H9 (cell line): ENCODE measurements at regions not wholly inside any gene's neighbourhood (a gene's known extent, or its start where the extent isn't known, plus 50 kb on each side); places are given as distances from the start of the nearest gene placed in this dataset.

Source experiments
- DNase-seq: peaks from one replicate; pipeline ENCODE4 v3.0.0-alpha.2; 2017
- H2AFZ ChIP-seq: one replicate; pipeline ENCODE4 v1.6.1; 2013; ENCODE audit warnings: mild to moderate bottlenecking, low read length, control low read depth, moderate library complexity
- H2AK5ac ChIP-seq: 2 replicates; pipeline ENCODE4 v1.6.1; 2013; ENCODE audit warnings: low read length, control low read depth, mixed read lengths; ENCODE audit not compliant: insufficient read length
- H2BK120ac ChIP-seq: one replicate; pipeline ENCODE4 v1.6.1; 2013; ENCODE audit warnings: low read depth, mild to moderate bottlenecking, low read length, control low read depth, inconsistent platforms; ENCODE audit not compliant: poor library complexity, severe bottlenecking
- H2BK12ac ChIP-seq: 2 replicates; pipeline ENCODE4 v1.6.1; 2013; ENCODE audit warnings: low read length, control low read depth, mixed read lengths, low read depth; ENCODE audit not compliant: insufficient read length
- H2BK15ac ChIP-seq: 2 replicates; pipeline ENCODE4 v1.6.1; 2013; ENCODE audit warnings: low read depth, low read length, control low read depth
- H2BK20ac ChIP-seq: one replicate; pipeline ENCODE4 v1.6.1; 2013; ENCODE audit warnings: low read depth, mild to moderate bottlenecking, low read length, control low read depth, inconsistent platforms; ENCODE audit not compliant: poor library complexity, severe bottlenecking
- H2BK5ac ChIP-seq: 2 replicates; pipeline ENCODE4 v1.6.1; 2013; ENCODE audit warnings: low read length, control low read depth, mixed read lengths; ENCODE audit not compliant: insufficient read length
- H3K14ac ChIP-seq: 2 replicates; pipeline ENCODE4 v1.6.1; 2013; ENCODE audit warnings: low read length, control low read depth; ENCODE audit not compliant: insufficient read depth
- H3K18ac ChIP-seq: 2 replicates; pipeline ENCODE4 v1.6.1; 2013; ENCODE audit warnings: low read depth, mild to moderate bottlenecking, mixed read lengths, low read length, control low read depth; ENCODE audit not compliant: insufficient read length
- H3K23ac ChIP-seq: 2 replicates; pipeline ENCODE4 v1.6.1; 2013; ENCODE audit warnings: low read length, control low read depth, mixed read lengths, low read depth; ENCODE audit not compliant: insufficient read length
- H3K23me2 ChIP-seq: 2 replicates; pipeline ENCODE4 v1.6.1; 2013; ENCODE audit warnings: low read depth, mild to moderate bottlenecking, mixed read lengths, low read length, control low read depth; ENCODE audit not compliant: insufficient read length, poor library complexity, severe bottlenecking
- H3K27ac ChIP-seq: 2 replicates; pipeline ENCODE4 v1.5.1; 2013; ENCODE audit warnings: low read length, control low read depth, mixed read lengths, low read depth; ENCODE audit not compliant: insufficient read length
- H3K27me3 ChIP-seq: 2 replicates; pipeline ENCODE4 v1.6.1; 2013; ENCODE audit warnings: low read length, control low read depth, inconsistent platforms; ENCODE audit not compliant: insufficient read depth
- H3K4ac ChIP-seq: 2 replicates; pipeline ENCODE4 v1.6.1; 2013; ENCODE audit warnings: low read depth, mild to moderate bottlenecking, control low read depth, inconsistent platforms, low read length, moderate library complexity
- H3K4me1 ChIP-seq: 2 replicates; pipeline ENCODE4 v1.6.1; 2013; ENCODE audit warnings: low read length, control low read depth, inconsistent platforms; ENCODE audit not compliant: insufficient read depth
- H3K4me2 ChIP-seq: 2 replicates; pipeline ENCODE4 v1.6.1; 2013; ENCODE audit warnings: low read length, control low read depth, mixed read lengths; ENCODE audit not compliant: insufficient read length, insufficient read depth
- H3K56ac ChIP-seq: 2 replicates; pipeline ENCODE4 v1.6.1; 2013; ENCODE audit warnings: low read depth, mild to moderate bottlenecking, mixed read lengths, low read length, control low read depth; ENCODE audit not compliant: insufficient read length
- H3K79me1 ChIP-seq: 2 replicates; pipeline ENCODE4 v1.6.1; 2013; ENCODE audit warnings: low read depth, mild to moderate bottlenecking, moderate library complexity, low read length, control low read depth, inconsistent platforms; ENCODE audit not compliant: insufficient read depth, poor library complexity, severe bottlenecking
- H3K79me2 ChIP-seq: 2 replicates; pipeline ENCODE4 v1.6.1; 2013; ENCODE audit warnings: low read length, control low read depth, inconsistent platforms; ENCODE audit not compliant: insufficient read depth
- H3K9ac ChIP-seq: 2 replicates; pipeline ENCODE4 v1.6.1; 2013; ENCODE audit warnings: low read length, control low read depth, mixed read lengths; ENCODE audit not compliant: insufficient read length; ENCODE audit errors: extremely low read depth
- H3K9me3 ChIP-seq: one replicate; pipeline ENCODE4 v1.6.1; 2013; ENCODE audit warnings: low read depth, low read length, inconsistent platforms; ENCODE audit not compliant: control insufficient read depth
- H3T11ph ChIP-seq: one replicate; pipeline ENCODE4 v1.6.1; 2013; ENCODE audit warnings: mild to moderate bottlenecking, low read length, control low read depth, inconsistent platforms
- H4K20me1 ChIP-seq: one replicate; pipeline ENCODE4 v1.6.1; 2013; ENCODE audit not compliant: control insufficient read depth, insufficient read length, insufficient read depth
- H4K5ac ChIP-seq: 2 replicates; pipeline ENCODE4 v1.6.1; 2013; ENCODE audit warnings: low read depth, mild to moderate bottlenecking, mixed read lengths, low read length, control low read depth; ENCODE audit not compliant: insufficient read length
- H4K8ac ChIP-seq: replicated peaks from 2 replicates; pipeline ENCODE4 v1.6.1; 2013; ENCODE audit warnings: low read length, control low read depth, mixed read lengths, low read depth; ENCODE audit not compliant: insufficient read length
- H4K91ac ChIP-seq: 2 replicates; pipeline ENCODE4 v1.6.1; 2013; ENCODE audit warnings: low read depth, mild to moderate bottlenecking, moderate library complexity, mixed read lengths, low read length, control low read depth; ENCODE audit not compliant: insufficient read length
- H3K27ac Mint-ChIP-seq, 3 experiments: 2 replicates in 2 of 3; 3 replicates in 1 of 3; pipeline ENCODE4 v1.8.0; 2020 to 2021; ENCODE audit warnings: mixed read lengths in 3 of 3, mild to moderate bottlenecking in 1 of 3, moderate library complexity in 1 of 3
- H3K27me3 Mint-ChIP-seq: 2 replicates; pipeline ENCODE4 v1.8.0; 2021; ENCODE audit warnings: low read depth, mild to moderate bottlenecking, moderate library complexity, mixed read lengths
- H3K36me3 Mint-ChIP-seq, 3 experiments: 2 replicates in 2 of 3; 3 replicates in 1 of 3; pipeline ENCODE4 v1.8.0; 2020 to 2021; ENCODE audit warnings: low read depth in 3 of 3, mixed read lengths in 3 of 3; ENCODE audit not compliant: insufficient read depth in 1 of 3
- H3K4me1 Mint-ChIP-seq, 2 experiments: 2 replicates each; pipeline ENCODE4 v1.8.0; 2020; ENCODE audit warnings: mixed read lengths in 2 of 2
- H3K4me3 Mint-ChIP-seq, 2 experiments: 2 replicates in 1 of 2; 3 replicates in 1 of 2; pipeline ENCODE4 v1.8.0; 2020 to 2021; ENCODE audit warnings: mild to moderate bottlenecking in 2 of 2, mixed read lengths in 2 of 2, moderate library complexity in 1 of 2
- H3K9me3 Mint-ChIP-seq, 2 experiments: 2 replicates in 1 of 2; 3 replicates in 1 of 2; pipeline ENCODE4 v1.8.0; 2020; ENCODE audit warnings: mild to moderate bottlenecking in 2 of 2, mixed read lengths in 2 of 2, moderate library complexity in 1 of 2
- WGBS: extraction: QIAGEN DNeasy Blood & Tissue Kit; methylation state at CpG from one replicate; pipeline ENCODE4 v1.1.7; 2013; ENCODE audit warnings: missing lambda C conversion rate, low lambda C conversion rate, mixed read lengths; ENCODE audit not compliant: insufficient read length; ENCODE audit errors: extremely low coverage; 5-methylcytosine and 5-hydroxymethylcytosine counted together
- TF ChIP-seq, protein P1 (sequence below): fragments of 200-600 bp; sonication (generic); conservative IDR thresholded peaks from 3 replicates; pipeline ENCODE4 v1.8.0; 2021; ENCODE audit warnings: antibody characterized with exemption, mild to moderate bottlenecking

DNA sequence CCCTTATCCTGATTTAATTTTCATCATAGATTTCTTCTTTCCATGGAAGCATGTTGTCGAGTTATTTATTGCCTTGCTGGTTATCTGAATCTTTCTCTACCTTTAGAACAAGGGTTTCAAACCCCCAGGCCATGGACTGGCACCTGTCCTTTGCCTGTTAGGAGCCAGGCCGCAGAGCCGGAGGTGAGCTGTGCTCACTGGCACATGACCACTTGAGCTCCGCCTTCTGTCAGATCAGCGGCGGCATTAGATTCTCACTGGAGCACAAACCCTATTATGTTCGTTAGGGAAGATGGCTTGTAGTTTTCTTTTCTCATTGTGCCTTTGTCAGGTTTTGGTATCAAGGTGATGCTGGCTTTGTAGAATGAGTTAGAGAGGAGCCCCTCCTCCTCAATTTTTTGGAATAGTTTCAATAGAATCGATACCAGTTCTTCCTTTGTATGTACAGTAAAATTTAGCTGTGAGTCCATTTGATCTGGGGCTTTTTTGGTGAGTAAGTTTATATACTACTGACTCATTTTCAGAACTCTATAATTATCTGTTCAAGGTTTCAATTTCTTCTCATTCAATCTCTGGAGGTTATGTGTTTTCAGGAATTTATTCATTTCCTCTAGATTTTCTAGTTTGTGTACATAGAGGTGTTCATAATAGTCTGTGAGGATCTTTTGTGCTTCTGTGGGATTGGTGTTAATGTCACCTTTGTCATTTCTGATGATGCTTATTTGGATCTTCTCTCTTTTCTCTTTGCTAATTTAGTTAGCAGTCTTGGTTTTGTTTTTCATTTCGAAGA, 668.0 kb upstream of the FAM98A start:
- H4K8ac ChIP-seq: no peak overlapping the region
- H2BK15ac ChIP-seq: no peak overlapping the region
- no peaks in the 10 kb centered on the region for H3K27me3 ChIP-seq
- no peaks in the 10 kb centered on the region for H3K4me1 ChIP-seq
- H2AFZ ChIP-seq: no peak overlapping the region
- H3K18ac ChIP-seq: no peak overlapping the region
- H3K27ac Mint-ChIP-seq: no peak overlapping the region
- TF ChIP-seq, protein P1, sequence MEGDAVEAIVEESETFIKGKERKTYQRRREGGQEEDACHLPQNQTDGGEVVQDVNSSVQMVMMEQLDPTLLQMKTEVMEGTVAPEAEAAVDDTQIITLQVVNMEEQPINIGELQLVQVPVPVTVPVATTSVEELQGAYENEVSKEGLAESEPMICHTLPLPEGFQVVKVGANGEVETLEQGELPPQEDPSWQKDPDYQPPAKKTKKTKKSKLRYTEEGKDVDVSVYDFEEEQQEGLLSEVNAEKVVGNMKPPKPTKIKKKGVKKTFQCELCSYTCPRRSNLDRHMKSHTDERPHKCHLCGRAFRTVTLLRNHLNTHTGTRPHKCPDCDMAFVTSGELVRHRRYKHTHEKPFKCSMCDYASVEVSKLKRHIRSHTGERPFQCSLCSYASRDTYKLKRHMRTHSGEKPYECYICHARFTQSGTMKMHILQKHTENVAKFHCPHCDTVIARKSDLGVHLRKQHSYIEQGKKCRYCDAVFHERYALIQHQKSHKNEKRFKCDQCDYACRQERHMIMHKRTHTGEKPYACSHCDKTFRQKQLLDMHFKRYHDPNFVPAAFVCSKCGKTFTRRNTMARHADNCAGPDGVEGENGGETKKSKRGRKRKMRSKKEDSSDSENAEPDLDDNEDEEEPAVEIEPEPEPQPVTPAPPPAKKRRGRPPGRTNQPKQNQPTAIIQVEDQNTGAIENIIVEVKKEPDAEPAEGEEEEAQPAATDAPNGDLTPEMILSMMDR: no peak
- H3K27ac ChIP-seq: no peak overlapping the region
- H2BK5ac ChIP-seq: no peak overlapping the region
- H3K27me3 Mint-ChIP-seq: no peaks in the 10 kb centered on the region
- peak; percentile 27 for DNase-seq
- no CpG with 5 or more reads among the region's 9 CpGs for WGBS
- peaks cover 4 to 6% of the 10 kb centered on the region in 2 experiments; a peak in 3 of 4 replicates for H3K4me1 Mint-ChIP-seq
- H2BK12ac ChIP-seq: no peak overlapping the region
- no peak overlapping the region for H3K4ac ChIP-seq
- H3K9me3 ChIP-seq: no peaks in the 10 kb centered on the region
- no peak overlapping the region for H3K23ac ChIP-seq
- H2BK120ac ChIP-seq: no peak overlapping the region
- H3T11ph ChIP-seq: no peak overlapping the region
- no peaks in the 10 kb centered on the region for H3K23me2 ChIP-seq
- H3K9ac ChIP-seq: no peak overlapping the region
- H3K9me3 Mint-ChIP-seq: no peaks in the 10 kb centered on the region
- no peak overlapping the region for H3K14ac ChIP-seq
- H3K4me3 Mint-ChIP-seq: no peak overlapping the region
- H3K79me2 ChIP-seq: no peaks in the 10 kb centered on the region
- peaks cover 0 to under 1% (median 0%) of the 10 kb centered on the region in 3 experiments; a peak in 1 of 7 replicates for H3K36me3 Mint-ChIP-seq
- H2AK5ac ChIP-seq: no peak overlapping the region
- H2BK20ac ChIP-seq: no peak overlapping the region
- no peaks in the 10 kb centered on the region for H3K79me1 ChIP-seq
- no peak overlapping the region for H4K91ac ChIP-seq
- no peak overlapping the region for H3K56ac ChIP-seq
- no peaks in the 10 kb centered on the region for H4K20me1 ChIP-seq
- no peak overlapping the region for H4K5ac ChIP-seq
- no peak overlapping the region for H3K4me2 ChIP-seq
